OCI-LY7 (cell line): ENCODE measurements at regions not wholly inside any gene's neighbourhood (a gene's known extent, or its start where the extent isn't known, plus 50 kb on each side); places are given as distances from the start of the nearest gene placed in this dataset.

ENCODE experiments used
- BruUV-seq: library from RNA; stranded (reverse); fragments of 400-500 nt; replicated peaks from 2 replicates; lab custom pipeline; 2021; lab: Mats Ljungman, UMichigan
- CTCF ChIA-PET: fragments of 300-600 bp; sonication (Branson Sonifier 250); formaldehyde crosslinking; loops from one replicate; lab custom pipeline; 2022; ENCODE audit warnings: antibody characterized with exemption; ENCODE audit not compliant: unreplicated experiment; lab: Charles Lee
- POLR2A ChIA-PET: fragments of 300-600 bp; sonication (Branson Sonifier 250); formaldehyde crosslinking; loops from one replicate; lab custom pipeline; 2022; ENCODE audit warnings: antibody characterized with exemption; lab: Charles Lee
- DNase-seq: peaks from one replicate; pipeline ENCODE4 v3.0.0-alpha.2; 2015; ENCODE audit warnings: low spot score
- H2AFZ ChIP-seq: fragments of 200-600 bp; sonication (generic), shearing (Covaris generic); 2 replicates; pipeline ENCODE4 v1.6.1; 2014; ENCODE audit warnings: mild to moderate bottlenecking, antibody characterized with exemption, low read length, moderate library complexity
- H3K27ac ChIP-seq: fragments of 200-600 bp; sonication (generic); 2 replicates; pipeline ENCODE4 v1.5.1; 2014; ENCODE audit warnings: mixed run types, low read depth, mild to moderate bottlenecking, moderate library complexity, low read length, inconsistent platforms; ENCODE audit not compliant: poor library complexity, severe bottlenecking
- H3K36me3 ChIP-seq: fragments of 200-600 bp; sonication (generic); 2 replicates; pipeline ENCODE4 v1.6.1; 2014; ENCODE audit warnings: mild to moderate bottlenecking, antibody characterized with exemption, low read length, moderate library complexity, mixed read lengths; ENCODE audit not compliant: insufficient read depth
- H3K4me1 ChIP-seq: fragments of 200-600 bp; sonication (generic); 2 replicates; pipeline ENCODE4 v1.5.1; 2014; ENCODE audit warnings: mild to moderate bottlenecking, low read length; ENCODE audit not compliant: insufficient read depth, poor library complexity, severe bottlenecking
- H3K4me2 ChIP-seq: fragments of 200-600 bp; sonication (generic); 2 replicates; pipeline ENCODE4 v1.6.1; 2014; ENCODE audit warnings: mild to moderate bottlenecking, low read length
- H3K4me3 ChIP-seq: fragments of 200-600 bp; sonication (generic); 2 replicates; pipeline ENCODE4 v1.5.1; 2014; ENCODE audit warnings: mild to moderate bottlenecking, low read depth, low read length; ENCODE audit not compliant: poor library complexity, severe bottlenecking
- H3K79me2 ChIP-seq: fragments of 200-600 bp; sonication (generic); 2 replicates; pipeline ENCODE4 v1.6.1; 2016; ENCODE audit warnings: low read depth, mild to moderate bottlenecking, low read length, moderate library complexity, mixed read lengths; ENCODE audit not compliant: insufficient read depth
- H3K9me2 ChIP-seq: fragments of 200-600 bp; sonication (generic); 2 replicates; pipeline ENCODE4 v1.6.1; 2016; ENCODE audit warnings: mild to moderate bottlenecking, low read length, mixed read lengths; ENCODE audit not compliant: insufficient read depth
- H3K9me3 ChIP-seq: fragments of 200-600 bp; sonication (generic); 2 replicates; pipeline ENCODE4 v1.6.1; 2014; ENCODE audit warnings: mild to moderate bottlenecking, mixed run types, low read length, mixed read lengths
- H4K20me1 ChIP-seq: fragments of 200-600 bp; sonication (generic); 2 replicates; pipeline ENCODE4 v1.6.1; 2014; ENCODE audit warnings: mild to moderate bottlenecking, antibody characterized with exemption, low read length, moderate library complexity, mixed read lengths; ENCODE audit not compliant: insufficient read depth
- EZH2phosphoT487 ChIP-seq: fragments of 200-600 bp; sonication (generic); IDR thresholded peaks from 2 replicates; pipeline ENCODE4 v1.6.1; 2018; ENCODE audit warnings: low read depth, borderline replicate concordance, mild to moderate bottlenecking, mixed run types, antibody characterized with exemption, low read length, moderate library complexity, mixed read lengths
- intact Hi-C: fragments of 100-400 bp; cut with micrococcal nuclease; formaldehyde crosslinking; loops from one replicate; pipeline ENCODE4 v1.10.0; 2022; ENCODE audit not compliant: unreplicated experiment
- TF ChIP-seq, protein P1 (sequence below): fragments of 200-600 bp; sonication (generic); conservative IDR thresholded peaks from 2 replicates; pipeline ENCODE4 v1.5.1; 2014; ENCODE audit warnings: mild to moderate bottlenecking, antibody characterized with exemption, low read length, moderate library complexity, mixed read lengths

DNA sequence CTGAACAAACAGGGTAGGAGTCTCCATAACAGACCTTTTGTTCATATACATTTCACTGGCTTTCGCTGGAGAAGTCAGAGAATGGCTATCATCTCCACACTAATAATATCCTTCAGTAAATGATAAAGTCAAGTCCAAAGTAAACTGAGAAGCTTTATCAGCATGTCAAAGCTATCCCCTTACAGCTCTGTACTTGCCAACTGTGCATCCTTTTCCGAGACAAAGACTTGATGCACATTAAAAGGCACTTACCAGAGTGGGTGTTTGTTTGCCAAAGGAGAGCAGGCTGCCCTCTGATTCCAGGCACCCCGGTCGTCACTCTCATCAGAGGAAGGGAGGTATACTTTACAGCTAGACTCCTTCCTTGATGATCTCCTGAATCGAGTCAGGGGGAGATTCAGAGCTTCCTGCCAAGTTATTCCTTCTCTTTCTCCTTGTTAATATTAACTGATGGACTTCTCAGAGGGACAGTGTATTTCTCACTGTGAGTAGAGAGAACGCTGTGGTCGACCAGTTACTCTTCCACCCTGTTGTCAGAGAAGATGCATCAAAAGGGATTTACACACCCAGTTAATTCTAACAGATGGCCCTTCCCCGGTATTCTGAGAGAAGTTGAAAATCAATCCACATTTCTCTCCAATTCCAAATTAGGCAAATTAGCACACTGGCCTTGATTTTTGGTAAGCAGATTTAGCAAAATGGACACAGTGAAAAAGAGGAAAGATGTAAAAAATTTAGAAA lies 504.7 kb upstream of the NR2F2 start:
- Histone ChIP-seq H3K4me3 (no peak overlapping the region), H3K9me3 (no peaks in the 10 kb centered on the region), H3K4me2 (no peak overlapping the region), H3K27ac (no peak overlapping the region), H3K79me2 (no peaks in the 10 kb centered on the region), H2AFZ (no peak overlapping the region), H4K20me1 (no peaks in the 10 kb centered on the region), H3K4me1 (no peaks in the 10 kb centered on the region), H3K36me3 (no peaks in the 10 kb centered on the region), H3K9me2 (no peaks in the 10 kb centered on the region)
- ChIA-PET CTCF (no interaction called here), POLR2A (interaction anchor here (1.3 kb wide), 1 partner anchor 17 kb away, joined by 3 read pairs; no protein-coding TSS in a partner anchor)
- DNase-seq = no peak
- BruUV-seq = no TSS peak
- intact Hi-C loops = no loop called here
- no peak for TF ChIP-seq EZH2phosphoT487
- TF ChIP-seq, protein P1, sequence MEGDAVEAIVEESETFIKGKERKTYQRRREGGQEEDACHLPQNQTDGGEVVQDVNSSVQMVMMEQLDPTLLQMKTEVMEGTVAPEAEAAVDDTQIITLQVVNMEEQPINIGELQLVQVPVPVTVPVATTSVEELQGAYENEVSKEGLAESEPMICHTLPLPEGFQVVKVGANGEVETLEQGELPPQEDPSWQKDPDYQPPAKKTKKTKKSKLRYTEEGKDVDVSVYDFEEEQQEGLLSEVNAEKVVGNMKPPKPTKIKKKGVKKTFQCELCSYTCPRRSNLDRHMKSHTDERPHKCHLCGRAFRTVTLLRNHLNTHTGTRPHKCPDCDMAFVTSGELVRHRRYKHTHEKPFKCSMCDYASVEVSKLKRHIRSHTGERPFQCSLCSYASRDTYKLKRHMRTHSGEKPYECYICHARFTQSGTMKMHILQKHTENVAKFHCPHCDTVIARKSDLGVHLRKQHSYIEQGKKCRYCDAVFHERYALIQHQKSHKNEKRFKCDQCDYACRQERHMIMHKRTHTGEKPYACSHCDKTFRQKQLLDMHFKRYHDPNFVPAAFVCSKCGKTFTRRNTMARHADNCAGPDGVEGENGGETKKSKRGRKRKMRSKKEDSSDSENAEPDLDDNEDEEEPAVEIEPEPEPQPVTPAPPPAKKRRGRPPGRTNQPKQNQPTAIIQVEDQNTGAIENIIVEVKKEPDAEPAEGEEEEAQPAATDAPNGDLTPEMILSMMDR = no peak

DNA sequence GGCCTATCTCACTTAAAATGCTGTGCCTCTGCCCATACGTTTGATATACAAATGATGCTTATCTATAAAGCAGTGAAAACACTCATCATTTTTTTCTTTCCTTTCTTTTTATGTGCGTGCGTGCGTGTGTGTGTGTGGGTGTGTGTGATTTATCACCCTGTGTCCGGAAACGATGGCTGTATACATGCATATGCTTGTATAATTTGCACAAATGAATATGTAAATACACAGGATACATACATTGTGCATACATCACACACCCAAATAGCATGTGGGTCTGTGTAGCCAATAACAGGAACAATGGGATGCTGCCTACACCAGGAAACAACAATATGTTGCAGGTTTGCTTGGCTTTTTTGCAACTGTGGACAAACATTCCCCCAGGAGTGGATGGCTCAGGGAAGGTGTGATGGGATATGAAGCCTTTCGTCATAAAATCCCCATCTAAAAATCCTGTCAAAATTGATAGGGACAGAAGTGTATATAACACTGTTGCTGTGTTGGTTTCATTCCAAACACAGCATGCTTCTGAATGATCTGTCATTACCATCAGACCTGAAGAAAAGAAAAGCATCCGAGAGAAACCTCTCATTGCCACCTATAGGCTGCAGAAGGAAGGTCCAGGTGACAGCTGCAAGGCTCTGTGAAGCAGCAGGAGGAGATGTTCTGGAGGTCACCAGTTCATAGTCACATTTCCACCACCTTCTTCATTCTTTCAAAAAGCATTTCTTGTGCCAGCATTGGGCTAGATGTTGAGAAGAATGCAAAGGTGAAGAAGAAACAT lies 503.9 kb upstream of the NR2F2 start:
- no peaks in the 10 kb centered on the region for H3K4me1 ChIP-seq
- no peak overlapping the region for H3K27ac ChIP-seq
- no peaks in the 10 kb centered on the region for H3K9me3 ChIP-seq
- CTCF ChIA-PET = no interaction called here
- TF ChIP-seq EZH2phosphoT487 = no peak
- TF ChIP-seq, protein P1 = 0 out of 2 replicates have a peak, but pooled peaks have one; percentile 14
- H3K36me3 ChIP-seq = no peaks in the 10 kb centered on the region
- no peak overlapping the region for H3K4me2 ChIP-seq
- POLR2A ChIA-PET = no interaction called here
- H3K4me3 ChIP-seq = no peak overlapping the region
- H4K20me1 ChIP-seq = no peaks in the 10 kb centered on the region
- no peaks in the 10 kb centered on the region for H3K79me2 ChIP-seq
- no peaks in the 10 kb centered on the region for H3K9me2 ChIP-seq
- BruUV-seq = no TSS peak
- intact Hi-C loops = no loop called here
- H2AFZ ChIP-seq = no peak overlapping the region
- DNase-seq = no peak
